ENCODE measurements at regions not wholly inside any gene's neighbourhood (a gene's known extent, or its start where the extent isn't known, plus 50 kb on each side); places are given as distances from the start of the nearest gene placed in this dataset.
"Not testable (repeated sequence)": the region's sequence is repeated elsewhere in the genome, so short reads cannot be mapped to it uniquely, and the experiment has no call there.

DNA sequence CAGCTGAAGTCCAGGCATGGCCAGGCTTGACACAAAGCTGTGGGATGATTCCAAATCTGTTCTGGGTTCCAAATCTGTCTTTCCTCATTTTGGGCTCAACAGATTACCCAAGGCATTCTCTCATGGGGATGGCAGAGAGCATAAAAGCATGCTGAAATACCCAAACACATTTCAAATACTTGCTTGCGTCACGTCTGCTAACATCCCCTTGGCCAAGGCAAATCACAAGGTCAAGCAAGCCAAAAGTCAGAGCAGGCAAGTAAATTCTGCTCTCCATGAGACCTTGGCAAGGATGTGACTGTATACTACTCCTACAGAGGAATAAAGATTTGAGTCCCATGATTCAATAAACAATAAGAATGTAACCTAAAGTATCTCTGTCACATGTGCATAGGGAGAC, 306.7 kb downstream of the EPB41L4A start:
- DNase-seq (ENCODE audit: low spot score) = no peak

DNA sequence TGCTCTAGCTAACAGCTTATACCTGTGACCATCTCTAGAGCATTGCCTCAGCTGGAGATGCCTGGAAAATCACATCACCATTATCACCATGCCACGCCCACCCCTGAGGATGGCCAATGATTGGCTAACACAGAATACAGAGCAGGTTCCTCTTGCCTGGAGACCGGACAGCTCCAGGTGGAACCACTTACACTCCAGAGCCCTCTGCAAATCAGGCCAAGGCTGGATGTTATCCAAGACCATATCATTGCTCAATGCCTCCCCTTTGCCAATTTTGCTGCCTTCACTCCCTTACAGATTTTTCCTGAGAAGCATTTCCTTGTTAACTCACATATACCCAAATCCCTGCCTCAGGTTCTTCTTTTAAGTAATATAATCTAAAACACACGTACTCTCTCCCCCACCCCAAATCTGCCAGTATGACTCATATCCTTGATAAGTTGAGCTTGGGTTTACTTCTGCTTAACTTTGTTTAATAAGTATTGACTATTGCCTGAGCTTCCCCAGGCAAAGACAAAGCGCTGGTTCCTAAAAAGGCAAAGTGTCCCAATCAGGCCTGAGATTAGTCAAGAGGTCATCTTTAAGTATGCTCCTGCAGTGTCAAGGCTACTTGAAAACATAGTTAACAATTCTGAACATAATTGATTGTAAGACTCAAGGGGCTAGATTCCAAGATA, 309.6 kb downstream of the EPB41L4A start:
- peak; percentile 74 for DNase-seq (ENCODE audit: low spot score)

DNA sequence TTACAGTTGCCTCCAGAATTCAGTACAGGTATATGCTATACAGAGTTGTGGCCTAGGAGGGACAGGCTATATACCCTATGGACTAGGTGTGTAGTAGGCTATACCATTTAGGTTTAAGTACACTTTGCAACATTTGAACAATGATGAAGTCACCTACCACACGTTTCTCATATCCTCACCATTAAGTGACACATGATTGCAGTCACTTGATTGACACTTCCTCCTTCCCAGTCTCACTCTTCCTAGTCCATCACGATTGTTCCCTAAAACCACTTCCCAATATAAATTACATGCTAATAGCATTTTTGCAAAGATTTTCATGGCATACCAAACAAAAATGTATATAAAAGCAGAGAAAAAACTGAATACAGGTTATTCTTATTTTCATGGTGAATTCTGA, 312.2 kb downstream of the EPB41L4A start:
- DNase-seq (ENCODE audit: low spot score) = no peak

DNA sequence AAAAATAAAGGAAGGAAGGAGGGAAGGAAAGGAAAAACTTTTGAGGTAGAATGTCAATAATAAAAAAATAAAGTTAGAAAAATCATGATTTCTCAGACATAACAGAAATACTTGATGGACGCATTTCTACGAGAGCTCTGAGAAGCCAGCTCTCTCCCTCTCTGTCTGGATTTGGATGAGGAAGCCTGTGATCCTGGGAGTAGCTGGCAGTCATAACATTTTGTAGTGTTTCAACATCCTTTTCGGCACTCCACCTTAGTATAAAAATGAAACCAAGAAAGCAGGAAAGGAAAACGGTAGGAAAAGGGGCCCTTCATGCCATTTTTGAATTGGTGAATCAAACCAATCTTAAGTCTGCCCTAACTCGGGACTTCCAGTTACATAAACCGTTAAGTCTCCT, 321.3 kb downstream of the EPB41L4A start:
- DNase-seq (ENCODE audit: low spot score) = no peak

DNA sequence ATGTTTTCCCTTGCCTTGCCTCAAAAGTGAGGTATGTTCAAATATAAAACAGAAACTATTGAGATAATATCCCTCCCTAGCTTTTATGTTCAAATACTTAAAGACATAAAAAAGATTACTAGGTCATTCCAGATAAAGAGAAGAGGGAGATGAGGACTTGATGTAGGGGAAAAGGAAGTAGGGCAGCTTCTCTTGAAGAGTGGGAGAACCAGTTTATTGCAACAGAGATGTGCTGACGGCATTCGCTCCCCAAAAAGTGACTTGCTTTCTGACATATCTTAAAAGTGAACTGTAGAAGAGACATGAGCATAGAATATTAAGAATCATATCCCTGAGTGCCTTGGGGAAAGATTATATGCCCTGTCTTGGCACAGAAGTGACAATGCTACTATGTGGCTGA, 330.2 kb upstream of the NREP start:
- DNase-seq (ENCODE audit: low spot score) = no peak

DNA sequence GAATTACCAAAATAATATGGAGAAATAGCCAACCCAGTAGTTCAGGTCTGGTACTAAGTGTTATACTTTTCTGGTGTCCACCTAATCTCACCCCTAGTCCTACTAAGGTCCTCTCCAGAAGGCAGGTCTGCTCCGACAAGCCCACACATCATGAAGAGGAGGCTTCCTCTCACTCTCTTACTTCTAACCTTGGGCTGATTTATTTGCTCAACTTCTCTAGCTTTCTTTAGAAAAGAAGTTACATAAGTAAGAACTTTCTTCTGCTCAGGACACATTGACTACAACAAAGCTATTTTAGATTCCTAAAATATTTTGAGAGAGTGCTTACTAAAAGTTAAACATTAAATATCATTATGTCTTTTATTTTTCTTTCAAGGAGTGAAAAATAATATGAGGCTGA, 329.7 kb upstream of the NREP start:
- DNase-seq (ENCODE audit: low spot score) = no peak

DNA sequence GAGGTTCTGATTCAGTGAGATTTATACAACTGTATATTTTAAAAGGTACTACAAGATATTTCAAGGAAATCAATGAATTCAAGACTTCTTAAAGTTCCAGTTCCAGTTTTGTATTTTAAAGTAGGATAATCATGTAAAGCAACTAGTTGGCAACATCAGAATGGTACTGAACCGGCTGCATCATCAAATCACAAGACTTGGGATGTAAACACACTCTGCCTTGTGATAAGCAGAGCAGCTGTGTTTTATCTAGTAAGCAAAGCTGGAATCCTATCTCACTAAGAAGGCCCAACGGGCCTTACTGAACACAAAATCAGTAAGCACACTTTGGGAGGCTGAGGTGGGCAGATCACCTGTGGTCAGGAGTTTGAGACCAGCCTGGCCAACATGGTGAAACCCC, 327.2 kb upstream of the NREP start:
- no peak for DNase-seq (ENCODE audit: low spot score)

DNA sequence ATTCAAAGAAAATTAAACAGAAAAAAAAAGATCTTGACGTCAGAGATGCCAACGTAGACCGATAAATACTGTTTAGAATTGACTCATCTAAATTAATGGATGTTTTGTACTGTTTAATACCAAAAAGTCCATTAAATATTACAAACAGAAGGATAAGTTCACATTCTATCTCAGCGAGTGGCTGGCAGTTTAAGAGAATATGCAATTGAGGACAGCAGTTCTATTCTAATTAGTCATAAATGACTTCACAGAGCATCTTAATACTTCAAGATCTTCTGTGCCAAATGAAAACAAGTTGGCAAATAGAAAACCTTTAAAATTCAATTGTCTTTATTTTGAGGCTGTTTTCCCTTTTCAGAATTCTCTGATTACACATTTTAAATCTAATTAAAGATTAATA, 326.6 kb upstream of the NREP start:
- DNase-seq (ENCODE audit: low spot score) = no peak

DNA sequence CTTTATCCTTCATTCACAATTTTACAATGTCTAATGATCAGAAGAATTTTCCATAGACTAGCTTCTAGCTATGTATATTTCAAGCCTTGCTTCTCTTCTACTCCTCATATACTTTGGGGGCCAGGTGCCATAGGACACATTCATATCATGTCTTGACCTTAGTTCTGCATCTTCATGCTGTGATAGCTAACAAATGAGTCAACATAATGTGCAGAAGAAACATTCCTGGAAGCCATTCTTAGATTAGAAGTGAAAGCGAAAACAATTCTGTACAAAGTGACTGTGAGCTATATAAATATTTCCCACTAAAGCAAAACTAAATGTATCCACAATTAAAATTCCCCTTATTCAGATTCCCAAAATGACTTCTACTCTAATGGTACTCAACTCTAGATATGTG, 320.2 kb upstream of the NREP start:
- DNase-seq (ENCODE audit: low spot score) = peak; percentile 25

DNA sequence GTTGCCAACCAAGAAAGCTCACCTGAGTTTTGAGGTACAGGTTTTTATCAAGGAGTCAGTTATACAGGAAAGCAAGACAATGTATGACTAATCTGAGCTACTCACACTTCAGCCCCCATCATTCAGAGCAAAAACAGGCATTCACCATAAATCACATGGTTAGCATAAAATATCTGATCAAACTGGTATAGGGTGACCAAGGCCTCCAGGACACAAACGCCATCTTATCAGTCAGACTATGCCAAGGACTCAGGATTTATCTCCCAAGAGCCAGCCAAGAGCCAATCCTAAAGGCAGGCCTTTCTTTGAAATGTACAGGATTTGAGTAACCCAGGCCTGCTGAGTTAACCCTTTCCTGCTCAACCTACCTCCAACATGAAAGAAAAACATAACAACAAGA, 313.0 kb upstream of the NREP start:
- DNase-seq (ENCODE audit: low spot score) = no peak

DNA sequence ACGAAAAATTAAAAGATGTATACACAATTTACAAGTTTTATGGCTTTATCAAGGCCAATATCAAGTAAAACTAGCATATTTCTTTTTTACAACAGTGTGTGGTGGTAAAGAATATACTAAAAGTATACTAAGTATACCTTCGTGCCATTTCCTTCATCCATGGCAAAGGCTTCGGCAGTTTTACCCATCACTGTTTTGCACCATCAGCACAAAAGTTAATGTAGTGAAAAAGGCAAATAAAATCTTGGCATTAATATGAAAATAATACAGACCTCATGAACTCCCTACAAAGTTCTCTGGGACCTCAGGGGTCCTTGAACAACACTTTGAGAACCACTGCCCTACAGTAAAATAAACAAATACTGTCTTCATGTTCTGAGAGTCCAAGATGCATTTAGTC, 312.3 kb upstream of the NREP start:
- no peak for DNase-seq (ENCODE audit: low spot score)

DNA sequence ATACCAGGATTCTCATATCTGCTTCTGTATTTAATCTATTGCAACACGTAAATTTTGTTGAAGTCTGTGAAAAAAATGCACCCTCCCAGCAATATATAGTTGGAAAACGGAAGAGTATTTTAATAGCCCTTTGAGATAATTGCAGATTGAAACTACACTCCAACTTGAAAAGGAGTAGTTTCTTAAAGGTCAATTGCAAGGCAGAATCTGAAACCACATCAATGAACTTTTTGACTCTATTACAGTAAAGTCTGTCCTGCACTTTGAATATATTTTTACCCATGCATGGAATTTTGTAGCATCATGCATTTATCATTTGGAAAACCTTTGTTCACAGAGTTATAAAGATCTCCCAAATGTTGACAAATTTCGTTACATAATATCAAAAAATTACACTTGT, 311.6 kb upstream of the NREP start:
- no peak for DNase-seq (ENCODE audit: low spot score)

DNA sequence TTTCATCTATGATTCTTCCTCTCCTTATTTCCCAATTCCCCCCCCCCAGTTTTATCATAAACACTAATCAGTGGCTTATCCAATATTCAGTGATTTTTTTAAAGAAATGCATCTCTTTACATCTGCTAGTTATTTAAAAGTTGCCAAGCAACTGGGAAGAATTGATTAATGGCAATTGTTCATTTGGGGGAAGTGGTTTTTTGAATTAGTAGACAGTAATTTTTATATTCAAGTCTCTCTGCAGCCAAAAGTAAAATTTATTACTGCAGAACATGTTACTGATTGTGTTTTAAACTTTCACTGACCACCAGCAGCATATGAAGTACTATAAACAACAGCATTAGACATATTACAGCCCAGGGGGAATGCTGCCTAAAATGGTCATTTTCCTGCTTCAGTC, 308.8 kb upstream of the NREP start:
- no peak for DNase-seq (ENCODE audit: low spot score)

DNA sequence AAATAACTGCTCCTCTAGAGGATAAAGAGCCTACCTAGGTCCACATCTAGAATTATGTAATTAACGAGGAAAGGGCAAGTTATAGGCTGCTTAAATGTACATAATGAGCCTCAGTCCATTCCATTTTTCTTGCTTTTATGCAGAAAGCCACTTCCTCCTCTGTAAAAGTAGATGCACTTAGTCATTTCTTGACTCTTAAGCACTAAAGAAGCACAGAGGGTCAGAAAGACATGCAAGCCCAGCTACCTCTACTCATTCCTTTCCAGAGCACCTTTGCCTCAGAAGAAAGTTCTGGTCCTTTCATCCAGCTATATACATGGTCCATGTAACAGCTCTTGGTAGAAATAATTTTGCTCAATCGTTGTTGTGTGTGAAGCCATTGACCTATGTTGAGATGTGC, 308.0 kb upstream of the NREP start:
- no peak for DNase-seq (ENCODE audit: low spot score)

DNA sequence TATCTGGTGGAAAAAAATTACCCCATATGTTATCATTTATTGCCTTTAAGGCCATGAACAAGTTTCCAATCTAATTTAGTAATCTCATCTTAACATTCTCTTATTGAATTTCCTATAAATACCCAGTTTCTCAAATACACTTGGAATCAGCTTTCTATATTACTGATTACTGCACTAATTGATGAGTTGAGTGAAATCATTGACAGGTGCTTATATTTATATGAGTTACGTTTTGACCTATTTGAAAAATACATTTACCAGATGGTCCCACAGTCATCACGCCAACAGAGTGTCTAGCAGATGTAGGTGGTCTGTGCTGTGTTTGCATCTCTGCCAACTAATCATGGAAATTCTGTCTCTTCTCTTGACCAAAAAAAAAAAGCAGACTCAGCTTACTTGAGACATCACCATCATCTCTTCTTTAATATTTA, 307.3 kb upstream of the NREP start:
- no peak for DNase-seq (ENCODE audit: low spot score)

DNA sequence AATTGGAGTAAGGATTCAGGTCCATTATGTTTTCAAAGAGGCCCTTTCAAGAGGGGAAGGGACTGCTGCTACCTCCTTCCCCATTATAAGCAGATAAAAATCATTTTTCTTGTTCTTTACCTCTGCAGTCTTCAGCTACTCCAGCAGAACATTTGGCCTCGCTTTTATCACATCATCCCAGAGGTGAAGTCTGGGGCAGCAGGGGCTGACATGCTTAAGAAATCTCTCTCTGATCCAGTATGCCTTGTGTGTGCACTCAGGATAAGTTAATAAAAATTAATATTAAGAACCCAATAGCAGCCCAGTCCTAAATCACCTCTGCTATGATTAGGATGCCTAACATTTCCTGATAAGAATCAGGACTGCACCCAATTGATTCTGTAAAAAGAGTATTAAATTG, 306.9 kb upstream of the NREP start:
- DNase-seq (ENCODE audit: low spot score) = no peak

DNA sequence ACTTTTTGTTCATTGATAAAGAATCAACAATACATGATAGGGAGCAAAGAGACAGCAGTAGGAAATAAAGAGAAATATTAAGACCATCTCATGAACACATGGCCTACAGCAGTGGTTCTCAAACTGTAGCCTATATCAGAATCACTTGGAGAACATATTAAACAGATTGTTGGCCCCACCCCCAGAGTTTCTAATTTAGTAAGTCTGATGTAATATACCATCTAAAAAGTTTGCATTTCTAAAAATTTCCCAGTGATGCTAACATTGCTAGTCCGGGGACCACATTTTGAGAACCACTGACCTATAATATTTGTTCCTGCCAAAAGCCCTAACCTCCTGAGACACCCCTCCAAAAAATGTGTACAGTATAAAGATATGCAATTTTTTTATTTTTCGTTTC, 306.2 kb upstream of the NREP start:
- DNase-seq (ENCODE audit: low spot score) = no peak

DNA sequence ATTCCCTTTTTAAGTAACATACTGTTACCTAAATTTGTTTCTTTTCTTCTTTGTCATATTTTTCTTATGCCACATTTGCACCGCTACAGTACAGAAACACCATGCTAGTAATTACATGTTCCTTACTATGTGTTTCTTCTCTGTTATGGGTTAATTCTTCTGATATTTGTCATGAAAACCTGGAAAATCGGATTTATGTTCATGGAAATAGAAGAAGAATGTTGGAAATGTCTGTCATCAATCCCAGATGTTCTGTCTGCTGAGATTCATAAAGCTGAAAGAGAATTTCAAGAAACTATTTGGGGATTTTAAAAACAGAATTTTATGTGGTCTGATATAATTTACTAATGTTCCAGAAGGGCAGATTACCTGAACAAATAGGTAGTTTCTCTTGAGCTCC, 305.2 kb upstream of the NREP start:
- DNase-seq (ENCODE audit: low spot score) = no peak

DNA sequence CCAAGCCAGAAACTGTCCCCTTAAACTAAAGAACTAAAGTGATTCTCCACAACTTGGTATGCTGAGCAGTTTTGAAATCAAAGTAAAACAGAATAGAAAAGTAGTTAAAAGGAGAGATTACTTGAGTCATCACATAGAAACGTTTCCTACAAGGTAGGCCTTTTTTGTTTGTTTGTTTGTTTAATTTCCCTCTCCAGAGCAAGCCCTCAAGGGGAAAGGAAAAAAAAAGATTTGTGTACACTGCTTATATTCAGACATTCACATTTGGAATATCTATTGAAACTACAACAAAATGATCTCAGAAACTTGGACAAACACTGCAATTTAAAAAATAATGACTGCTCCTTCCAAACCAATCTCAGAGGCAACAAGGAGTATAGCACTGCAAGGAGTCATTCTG, 304.7 kb upstream of the NREP start:
- no peak for DNase-seq (ENCODE audit: low spot score)

DNA sequence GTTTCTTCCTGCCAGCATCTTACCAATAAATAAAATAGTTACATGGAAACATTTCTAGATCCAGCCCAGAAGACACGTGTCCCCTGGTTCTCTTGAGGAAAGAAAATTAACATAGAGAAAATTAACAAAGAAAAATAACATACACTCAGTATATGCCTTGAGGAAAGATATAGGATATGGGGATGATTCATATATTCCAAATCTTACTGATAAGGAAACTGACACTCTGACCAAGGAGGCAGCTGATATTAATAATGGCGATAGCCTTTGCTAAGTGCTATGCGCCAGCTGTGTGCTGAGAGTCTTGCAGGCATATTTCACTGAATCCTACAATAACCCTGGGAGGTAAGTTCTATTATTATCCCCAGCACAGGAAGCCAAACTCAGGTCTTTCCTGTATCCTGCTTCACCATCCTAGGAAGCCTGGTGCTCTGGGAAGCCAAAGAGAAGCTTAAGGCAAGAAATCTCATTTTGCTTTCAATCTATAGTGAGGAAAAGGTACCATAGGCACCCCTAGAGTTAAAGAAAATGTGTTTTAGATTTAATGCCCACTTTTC, 302.7 kb upstream of the NREP start:
- DNase-seq (ENCODE audit: low spot score) = no peak

DNA sequence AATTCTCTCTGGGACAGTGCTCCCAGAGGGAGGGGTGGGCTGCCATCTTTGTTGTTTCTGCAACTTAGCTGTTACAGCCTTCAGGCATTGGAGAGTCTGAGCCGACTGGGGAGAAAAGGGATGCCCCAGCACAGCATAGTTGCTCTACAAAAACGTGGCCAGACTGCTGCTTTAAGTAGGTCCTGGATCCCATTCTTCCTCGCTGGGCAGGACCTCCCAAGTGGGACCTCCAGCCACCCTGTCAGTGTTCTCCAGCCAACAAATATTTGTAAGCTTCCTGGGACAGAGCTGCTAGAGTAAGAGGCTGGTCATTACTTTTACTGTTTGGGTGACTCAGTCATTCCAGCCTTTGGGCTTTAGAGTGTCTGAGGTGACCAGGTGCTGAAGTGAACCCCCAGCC, 292.7 kb upstream of the NREP start:
- DNase-seq (ENCODE audit: low spot score) = no peak

DNA sequence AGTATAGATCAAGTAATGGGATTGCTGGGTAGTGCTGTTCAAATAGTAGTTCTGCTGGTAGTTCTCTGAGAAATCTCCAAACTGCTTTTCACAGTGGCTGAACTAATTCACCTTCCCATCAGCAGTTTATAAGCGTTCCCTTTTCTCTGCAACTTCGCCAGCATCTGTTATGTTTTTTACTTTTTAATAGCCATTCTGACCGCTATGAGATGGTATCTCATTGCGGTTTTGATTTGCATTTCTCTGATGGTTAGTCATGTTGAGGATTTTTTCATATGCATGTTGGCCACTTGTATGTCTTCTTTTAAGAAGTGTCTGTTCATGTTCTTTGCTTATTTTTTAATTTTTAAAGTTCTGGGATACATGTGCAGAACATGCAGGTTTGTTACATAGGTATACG, 279.2 kb upstream of the NREP start:
- peak; percentile 65 for DNase-seq (ENCODE audit: low spot score)

DNA sequence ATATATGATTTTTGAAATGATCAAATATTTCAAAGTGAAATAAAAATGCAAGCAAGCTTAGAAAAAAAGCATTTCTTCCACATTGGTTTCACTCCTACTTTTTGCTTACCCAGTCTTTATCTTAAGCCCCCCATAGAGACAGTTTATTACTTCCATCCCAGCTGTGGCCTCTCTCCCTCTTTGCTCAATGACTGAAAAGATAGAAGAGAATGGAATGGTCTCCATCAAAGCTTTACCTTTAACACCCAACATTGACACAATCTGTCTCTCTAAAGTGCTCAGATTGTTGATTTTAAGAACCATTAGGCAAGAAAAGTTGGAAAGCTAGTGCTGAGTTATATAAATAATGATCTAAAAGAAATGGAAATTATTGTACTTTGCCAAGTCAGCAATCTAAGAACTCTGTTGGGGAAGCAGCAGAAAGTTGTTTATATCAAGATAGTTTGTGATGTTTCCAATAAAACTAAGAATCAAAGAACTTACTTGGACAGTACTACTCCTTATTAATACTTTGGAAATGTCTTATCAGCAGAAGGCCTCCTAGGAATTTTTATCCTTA, 277.5 kb upstream of the NREP start:
- no peak for DNase-seq (ENCODE audit: low spot score)

DNA sequence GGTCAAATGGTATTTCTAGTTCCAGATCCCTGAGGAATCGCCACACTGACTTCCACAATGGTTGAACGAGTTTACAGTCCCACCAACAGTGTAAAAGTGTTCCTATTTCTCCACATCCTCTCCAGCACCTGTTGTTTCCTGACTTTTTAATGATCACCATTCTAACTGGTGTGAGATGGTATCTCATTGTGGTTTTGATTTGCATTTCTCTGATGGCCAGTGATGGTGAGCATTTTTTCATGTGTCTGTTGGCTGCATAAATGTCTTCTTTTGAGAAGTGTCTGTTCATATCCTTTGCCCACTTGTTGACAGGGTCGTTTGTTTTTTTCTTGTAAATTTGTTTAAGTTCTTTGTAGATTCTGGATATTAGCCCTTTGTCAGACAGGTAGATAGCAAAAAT, 269.9 kb upstream of the NREP start:
- not testable (repeated sequence) for DNase-seq (ENCODE audit: low spot score)
